Epithelial cell of proximal tubule (primary cell): ENCODE measurements at regions not wholly inside any gene's neighbourhood (a gene's known extent, or its start where the extent isn't known, plus 50 kb on each side); places are given as distances from the start of the nearest gene placed in this dataset.

Experiments used
- DNase-seq: peaks from one replicate; pipeline ENCODE4 v3.0.0-alpha.2; 2011; ENCODE audit warnings: low read depth
- H3K4me3 ChIP-seq: 2 replicates; pipeline ENCODE4 v1.5.1; 2011; ENCODE audit warnings: low read depth, mild to moderate bottlenecking, low read length
- TF ChIP-seq, protein P1 (sequence below): conservative IDR thresholded peaks from 2 replicates; pipeline ENCODE4 v1.5.1; 2012; ENCODE audit warnings: low read depth, mild to moderate bottlenecking, low read length

- no peak for DNase-seq
- TF ChIP-seq, protein P1, sequence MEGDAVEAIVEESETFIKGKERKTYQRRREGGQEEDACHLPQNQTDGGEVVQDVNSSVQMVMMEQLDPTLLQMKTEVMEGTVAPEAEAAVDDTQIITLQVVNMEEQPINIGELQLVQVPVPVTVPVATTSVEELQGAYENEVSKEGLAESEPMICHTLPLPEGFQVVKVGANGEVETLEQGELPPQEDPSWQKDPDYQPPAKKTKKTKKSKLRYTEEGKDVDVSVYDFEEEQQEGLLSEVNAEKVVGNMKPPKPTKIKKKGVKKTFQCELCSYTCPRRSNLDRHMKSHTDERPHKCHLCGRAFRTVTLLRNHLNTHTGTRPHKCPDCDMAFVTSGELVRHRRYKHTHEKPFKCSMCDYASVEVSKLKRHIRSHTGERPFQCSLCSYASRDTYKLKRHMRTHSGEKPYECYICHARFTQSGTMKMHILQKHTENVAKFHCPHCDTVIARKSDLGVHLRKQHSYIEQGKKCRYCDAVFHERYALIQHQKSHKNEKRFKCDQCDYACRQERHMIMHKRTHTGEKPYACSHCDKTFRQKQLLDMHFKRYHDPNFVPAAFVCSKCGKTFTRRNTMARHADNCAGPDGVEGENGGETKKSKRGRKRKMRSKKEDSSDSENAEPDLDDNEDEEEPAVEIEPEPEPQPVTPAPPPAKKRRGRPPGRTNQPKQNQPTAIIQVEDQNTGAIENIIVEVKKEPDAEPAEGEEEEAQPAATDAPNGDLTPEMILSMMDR: no peak
- no peak overlapping the region for H3K4me3 ChIP-seq
These were observed 198.8 kb upstream of the TWIST2 start for GRCh38 chr2:238649123-238649522.

GRCh38 chr2:238649936-238650518 lies 197.9 kb upstream of the TWIST2 start:
- TF ChIP-seq, protein P1: no peak
- no peak overlapping the region for H3K4me3 ChIP-seq
- no peak for DNase-seq

DNA sequence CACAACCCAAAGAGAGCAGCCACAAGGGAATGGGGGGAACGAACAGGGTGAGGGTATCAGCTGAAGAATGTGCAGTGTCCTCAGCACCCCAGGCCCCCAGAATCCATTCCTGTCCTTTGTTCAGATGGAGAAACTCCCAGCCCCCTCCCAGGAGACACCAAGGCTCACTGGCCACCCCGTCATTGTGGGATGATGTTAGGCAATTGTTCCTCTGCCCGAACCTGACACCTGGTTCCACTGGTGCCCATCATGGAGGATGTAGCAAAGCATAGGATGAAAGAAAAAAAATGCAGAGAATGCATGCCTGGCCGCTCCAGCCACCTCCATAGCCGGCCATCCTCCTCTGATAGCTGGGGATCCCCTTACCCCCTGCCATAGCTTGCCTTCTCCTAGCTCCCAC lies 197.3 kb upstream of the TWIST2 start:
- no peak overlapping the region for H3K4me3 ChIP-seq
- no peak for DNase-seq
- TF ChIP-seq, protein P1: no peak

- TF ChIP-seq, protein P1: no peak
- DNase-seq: no peak
- no peak overlapping the region for H3K4me3 ChIP-seq
These were observed 196.4 kb upstream of the TWIST2 start for GRCh38 chr2:238651306-238652052.

GRCh38 chr2:238652053-238652770 lies 195.7 kb upstream of the TWIST2 start:
- no peak for DNase-seq
- no peak overlapping the region for H3K4me3 ChIP-seq
- TF ChIP-seq, protein P1: no peak

DNA sequence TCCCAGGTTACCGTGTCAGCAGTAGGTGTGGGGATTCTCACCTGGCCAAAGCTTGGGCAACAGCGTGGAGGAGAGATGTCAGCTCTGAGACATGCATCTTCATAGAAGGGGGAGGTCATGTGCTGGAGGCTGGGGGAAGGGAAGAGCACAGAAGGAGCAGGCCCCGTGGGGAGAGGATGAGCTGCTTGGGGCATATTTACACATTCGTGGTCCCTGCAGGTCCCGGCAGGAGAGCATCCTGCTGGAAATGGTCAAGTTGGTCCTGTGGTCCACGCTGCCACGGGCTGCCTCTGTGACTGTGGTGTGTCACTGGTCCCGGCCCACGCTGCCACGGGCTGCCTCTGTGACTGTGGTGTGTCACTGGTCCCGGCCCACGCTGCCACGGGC lies 195.1 kb upstream of the TWIST2 start:
- H3K4me3 ChIP-seq: no peak overlapping the region
- TF ChIP-seq, protein P1: no peak
- no peak for DNase-seq
